ENCODE measurements at regions not wholly inside any gene's neighbourhood (a gene's known extent, or its start where the extent isn't known, plus 50 kb on each side); places are given as distances from the start of the nearest gene placed in this dataset.

GRCh38 chr6:103707596-103708325 is 1152.0 kb downstream of the HACE1 start:
- TF ChIP-seq YY1 (IDR thresholded peaks at IDR 0.05; ENCODE audit: insufficient read depth, insufficient read length) (no peak), ZNF274 (IDR thresholded peaks at IDR 0.05; ENCODE audit: low read depth, low read length) (no peak)
